ENCODE measurements at regions not wholly inside any gene's neighbourhood (a gene's known extent, or its start where the extent isn't known, plus 50 kb on each side); places are given as distances from the start of the nearest gene placed in this dataset.

- TF ChIP-seq, protein P1, sequence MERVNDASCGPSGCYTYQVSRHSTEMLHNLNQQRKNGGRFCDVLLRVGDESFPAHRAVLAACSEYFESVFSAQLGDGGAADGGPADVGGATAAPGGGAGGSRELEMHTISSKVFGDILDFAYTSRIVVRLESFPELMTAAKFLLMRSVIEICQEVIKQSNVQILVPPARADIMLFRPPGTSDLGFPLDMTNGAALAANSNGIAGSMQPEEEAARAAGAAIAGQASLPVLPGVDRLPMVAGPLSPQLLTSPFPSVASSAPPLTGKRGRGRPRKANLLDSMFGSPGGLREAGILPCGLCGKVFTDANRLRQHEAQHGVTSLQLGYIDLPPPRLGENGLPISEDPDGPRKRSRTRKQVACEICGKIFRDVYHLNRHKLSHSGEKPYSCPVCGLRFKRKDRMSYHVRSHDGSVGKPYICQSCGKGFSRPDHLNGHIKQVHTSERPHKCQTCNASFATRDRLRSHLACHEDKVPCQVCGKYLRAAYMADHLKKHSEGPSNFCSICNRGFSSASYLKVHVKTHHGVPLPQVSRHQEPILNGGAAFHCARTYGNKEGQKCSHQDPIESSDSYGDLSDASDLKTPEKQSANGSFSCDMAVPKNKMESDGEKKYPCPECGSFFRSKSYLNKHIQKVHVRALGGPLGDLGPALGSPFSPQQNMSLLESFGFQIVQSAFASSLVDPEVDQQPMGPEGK (CRISPR knock-in tag; IDR thresholded peaks at IDR 0.05): no peak
- TF ChIP-seq, protein P2, sequence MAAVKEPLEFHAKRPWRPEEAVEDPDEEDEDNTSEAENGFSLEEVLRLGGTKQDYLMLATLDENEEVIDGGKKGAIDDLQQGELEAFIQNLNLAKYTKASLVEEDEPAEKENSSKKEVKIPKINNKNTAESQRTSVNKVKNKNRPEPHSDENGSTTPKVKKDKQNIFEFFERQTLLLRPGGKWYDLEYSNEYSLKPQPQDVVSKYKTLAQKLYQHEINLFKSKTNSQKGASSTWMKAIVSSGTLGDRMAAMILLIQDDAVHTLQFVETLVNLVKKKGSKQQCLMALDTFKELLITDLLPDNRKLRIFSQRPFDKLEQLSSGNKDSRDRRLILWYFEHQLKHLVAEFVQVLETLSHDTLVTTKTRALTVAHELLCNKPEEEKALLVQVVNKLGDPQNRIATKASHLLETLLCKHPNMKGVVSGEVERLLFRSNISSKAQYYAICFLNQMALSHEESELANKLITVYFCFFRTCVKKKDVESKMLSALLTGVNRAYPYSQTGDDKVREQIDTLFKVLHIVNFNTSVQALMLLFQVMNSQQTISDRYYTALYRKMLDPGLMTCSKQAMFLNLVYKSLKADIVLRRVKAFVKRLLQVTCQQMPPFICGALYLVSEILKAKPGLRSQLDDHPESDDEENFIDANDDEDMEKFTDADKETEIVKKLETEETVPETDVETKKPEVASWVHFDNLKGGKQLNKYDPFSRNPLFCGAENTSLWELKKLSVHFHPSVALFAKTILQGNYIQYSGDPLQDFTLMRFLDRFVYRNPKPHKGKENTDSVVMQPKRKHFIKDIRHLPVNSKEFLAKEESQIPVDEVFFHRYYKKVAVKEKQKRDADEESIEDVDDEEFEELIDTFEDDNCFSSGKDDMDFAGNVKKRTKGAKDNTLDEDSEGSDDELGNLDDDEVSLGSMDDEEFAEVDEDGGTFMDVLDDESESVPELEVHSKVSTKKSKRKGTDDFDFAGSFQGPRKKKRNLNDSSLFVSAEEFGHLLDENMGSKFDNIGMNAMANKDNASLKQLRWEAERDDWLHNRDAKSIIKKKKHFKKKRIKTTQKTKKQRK (IDR thresholded peaks at IDR 0.05; ENCODE audit: low read length): no peak
Measured at GRCh38 chr1:234837713-234838112, 227.7 kb upstream of the IRF2BP2 start.
